K562 (cell line): ENCODE measurements at regions not wholly inside any gene's neighbourhood (a gene's known extent, or its start where the extent isn't known, plus 50 kb on each side); places are given as distances from the start of the nearest gene placed in this dataset.
A peak's percentile ranks its signal among the peaks of the same experiment; 100 is the strongest.

ENCODE experiments used
- ATAC-seq: fragments of 200-7000 bp; cut with Tn5 transposase; 3 replicates; pipeline ENCODE4 v1.9.1; 2020; ENCODE audit warnings: moderate library complexity
- BruUV-seq: library from RNA; stranded (reverse); fragments of 400-500 nt; replicated peaks from 2 replicates; lab custom pipeline; 2021; lab: Mats Ljungman, UMichigan
- CTCF ChIA-PET: fragments of 300-600 bp; formaldehyde crosslinking; extraction: SDS; loops from one replicate; lab custom pipeline; 2021; ENCODE audit warnings: low intra/inter-chr PET ratio; lab: Yijun Ruan, JAX
- POLR2A ChIA-PET: fragments of 300-600, 350-650 bp; sonication (Branson Sonifier 250); formaldehyde crosslinking; extraction: SDS; loops from one replicate; lab custom pipeline; 2021; ENCODE audit warnings: antibody characterized with exemption, inconsistent platforms; lab: Yijun Ruan, JAX
- DNase-seq, 4 experiments: peaks; one replicate each; pipeline versions ENCODE4 v3.0.0 to v3.0.0-alpha.2; 2011 to 2018; ENCODE audit warnings: low spot score in 3 of 4, mixed read lengths in 3 of 4; ENCODE audit errors: extremely low read depth in 1 of 4
- FAIRE-seq: peaks from 2 replicates; lab custom pipeline; 2011; peaks lifted over from hg19 to GRCh38; lab: Jason Lieb, UNC
- H2AFZ ChIP-seq: 2 replicates; pipeline ENCODE4 v1.6.0; 2011; ENCODE audit warnings: low read depth, low read length, control low read depth, inconsistent platforms
- H3K27ac ChIP-seq: fragments of 200-600 bp; 3 replicates; pipeline ENCODE4 v1.8.0; 2011; ENCODE audit warnings: low read depth, mild to moderate bottlenecking, control low read depth, inconsistent platforms, low read length, moderate library complexity, mixed read lengths; ENCODE audit errors: extremely low read depth
- H3K27me3 ChIP-seq, 2 experiments: fragments of 300-600 bp in 1 of 2; 2 replicates in 1 of 2; 3 replicates in 1 of 2; pipeline versions ENCODE4 v1.6.0 to v1.8.0; 2011; ENCODE audit warnings: inconsistent platforms in 2 of 2, low read length in 2 of 2, mild to moderate bottlenecking in 1 of 2, mixed read lengths in 1 of 2, moderate library complexity in 1 of 2; ENCODE audit not compliant: control insufficient read depth in 2 of 2, insufficient read depth in 2 of 2
- H3K36me3 ChIP-seq: fragments of 300-600 bp; 3 replicates; pipeline ENCODE4 v1.8.0; 2011; ENCODE audit warnings: mild to moderate bottlenecking, low read length, inconsistent platforms; ENCODE audit not compliant: control insufficient read depth, insufficient read depth
- H3K4me1 ChIP-seq, 2 experiments: fragments of 200-600 bp in 1 of 2; replicated peaks in 1 of 2; 2 replicates in 1 of 2; 3 replicates in 1 of 2; pipeline versions ENCODE4 v1.5.1 to v1.8.0; 2011; ENCODE audit warnings: inconsistent platforms in 2 of 2, low read length in 2 of 2, mild to moderate bottlenecking in 1 of 2, mixed read lengths in 1 of 2, moderate library complexity in 1 of 2; ENCODE audit not compliant: control insufficient read depth in 2 of 2, insufficient read depth in 2 of 2
- H3K4me2 ChIP-seq: 2 replicates; pipeline ENCODE4 v1.6.1; 2011; ENCODE audit warnings: low read length, control low read depth, inconsistent platforms, mixed read lengths; ENCODE audit not compliant: insufficient read depth
- H3K4me3 ChIP-seq: fragments of 200-600 bp; sonication (generic), shearing (Covaris generic); 2 replicates; pipeline ENCODE4 v1.5.1; 2016; ENCODE audit warnings: control low read depth, inconsistent platforms
- H3K79me2 ChIP-seq: fragments of 200-600 bp; 3 replicates; pipeline ENCODE4 v1.8.0; 2011; ENCODE audit warnings: low read length, inconsistent platforms; ENCODE audit not compliant: control insufficient read depth, insufficient read depth
- H3K9ac ChIP-seq, 2 experiments: 2 replicates each; pipeline versions ENCODE4 v1.6.0 to v1.6.1; 2011; ENCODE audit warnings: low read depth in 2 of 2, low read length in 2 of 2, control low read depth in 1 of 2, inconsistent platforms in 1 of 2, mild to moderate bottlenecking in 1 of 2, mixed read lengths in 1 of 2; ENCODE audit not compliant: insufficient read depth in 1 of 2
- H3K9me1 ChIP-seq: one replicate; pipeline ENCODE4 v1.6.0; 2011; ENCODE audit warnings: inconsistent platforms, mild to moderate bottlenecking, low read length, moderate library complexity; ENCODE audit not compliant: control insufficient read depth, insufficient read depth
- H3K9me3 ChIP-seq: replicated peaks from 2 replicates; pipeline ENCODE4 v1.5.1; 2011; ENCODE audit warnings: low read depth, low read length, inconsistent platforms; ENCODE audit not compliant: control insufficient read depth, insufficient read depth
- H4K20me1 ChIP-seq: replicated peaks from 2 replicates; pipeline ENCODE4 v1.6.1; 2011; ENCODE audit warnings: low read length, inconsistent platforms, mixed read lengths; ENCODE audit not compliant: control insufficient read depth, insufficient read depth
- CREB1 ChIP-seq, 2 experiments: sonication (generic) in 1 of 2; formaldehyde crosslinking in 1 of 2; IDR thresholded peaks; 2 replicates each; pipeline versions ENCODE4 v1.6.1 to v1.8.0; 2012 to 2022; ENCODE audit warnings: inconsistent platforms in 1 of 2, mild to moderate bottlenecking in 1 of 2, missing genetic modification reagents in 1 of 2, moderate library complexity in 1 of 2
- CREB3 ChIP-seq: fragments of 450-650 bp; conservative IDR thresholded peaks from 2 replicates; pipeline ENCODE4 v1.6.1; 2016; ENCODE audit warnings: missing genetic modification characterization, low read depth, mild to moderate bottlenecking, missing compliant biosample characterization, moderate library complexity
- EGR1 ChIP-seq: fragments of 450-650 bp; conservative IDR thresholded peaks from 2 replicates; pipeline ENCODE4 v1.6.1; 2017; ENCODE audit warnings: mild to moderate bottlenecking
- ETV5 ChIP-seq: sonication (generic); formaldehyde crosslinking; IDR thresholded peaks from 2 replicates; pipeline ENCODE4 v1.4.0; 2020; ENCODE audit warnings: low read depth, mild to moderate bottlenecking, missing genetic modification reagents
- ZBTB9 ChIP-seq: fragments of 450-650 bp; formaldehyde crosslinking; IDR thresholded peaks from 2 replicates; pipeline ENCODE4 v1.4.0; 2020; ENCODE audit warnings: mild to moderate bottlenecking, moderate library complexity
- ZNF280B ChIP-seq: fragments of 250-450 bp; sonication (Bioruptor Pico); IDR thresholded peaks from 2 replicates; pipeline ENCODE4 v1.5.1; 2021; ENCODE audit warnings: mild to moderate bottlenecking
- ZNF512 ChIP-seq: IDR thresholded peaks from 2 replicates; pipeline ENCODE4 v1.6.1; 2016; ENCODE audit warnings: missing genetic modification characterization, missing compliant biosample characterization
- WGBS: fragments of 100-300 bp; shearing (Covaris generic); methylation state at CpG from one replicate; pipeline ENCODE4 v1.1.6; 2016; ENCODE audit warnings: low coverage, mixed read lengths; ENCODE audit not compliant: insufficient coverage; ENCODE audit errors: missing lambda C conversion rate; 5-methylcytosine and 5-hydroxymethylcytosine counted together
- in situ Hi-C: fragments of 300-500 bp; cut with MboI; formaldehyde crosslinking; loops from 4 replicates; pipeline ENCODE4 v1.15.0; 2018; ENCODE audit warnings: inconsistent platforms, mixed read lengths
- intact Hi-C: fragments of 100-400 bp; cut with micrococcal nuclease; formaldehyde crosslinking; loops from 2 replicates; pipeline ENCODE4 v1.14.2; 2022

GRCh38 chr12:46089414-46090162, 99.2 kb upstream of the SCAF11 start:
- Histone ChIP-seq H3K79me2 (no peaks in the 10 kb centered on the region), H3K36me3 (no peaks in the 10 kb centered on the region), H4K20me1 (no peaks in the 10 kb centered on the region), H3K4me2 (no peak overlapping the region), H3K27ac (no peak overlapping the region), H3K4me3 (no peak overlapping the region), H3K9ac (no peak overlapping the region), H3K27me3 (0 out of 5 replicates have a peak, but pooled peaks cover 0 to 3% of the 10 kb centered on the region in 2 experiments), H3K9me1 (no peaks in the 10 kb centered on the region), H3K9me3 (no peaks in the 10 kb centered on the region), H2AFZ (no peak overlapping the region), H3K4me1 (no peaks in the 10 kb centered on the region)
- in situ Hi-C loops (no loop called here), intact Hi-C loops (no loop called here)
- no peak for DNase-seq
- no peak for ATAC-seq
- WGBS: 1% methylated on average over 5 of the region's 5 CpGs
- TF ChIP-seq ZNF512 (tag) (0 out of 2 replicates have a peak, but pooled peaks have one; percentile 5), ETV5 (no peak), ZBTB9 (CRISPR knock-in tag) (no peak), CREB3 (tag) (no peak), ZNF280B (CRISPR knock-in tag) (no peak), CREB1 (IDR thresholded peaks at IDR 0.05) (no peak), CREB1 (CRISPR knock-in tag; IDR thresholded peaks at IDR 0.05) (no peak), EGR1 (no peak)
- BruUV-seq: no TSS peak
- FAIRE-seq: no peak
- CTCF ChIA-PET: no interaction called here
- POLR2A ChIA-PET: no interaction called here
